Keratinocyte (primary cell): ENCODE measurements at regions not wholly inside any gene's neighbourhood (a gene's known extent, or its start where the extent isn't known, plus 50 kb on each side); places are given as distances from the start of the nearest gene placed in this dataset.

Source experiments
- CTCF ChIP-seq, 3 experiments: IDR thresholded peaks in 1 of 3; conservative IDR thresholded peaks in 1 of 3; optimal IDR thresholded peaks in 1 of 3; 2 replicates in 2 of 3; 3 replicates in 1 of 3; pipeline versions ENCODE3 to v1.5.1; 2011; ENCODE audit warnings: low read length in 3 of 3, mild to moderate bottlenecking in 3 of 3, moderate library complexity in 2 of 3, control low read depth in 1 of 3, inconsistent platforms in 1 of 3; ENCODE audit not compliant: insufficient read depth in 2 of 3; ENCODE audit errors: extremely low read depth in 1 of 3
- EZH2 ChIP-seq: IDR thresholded peaks from one replicate; pipeline ENCODE4 v1.6.1; 2012; ENCODE audit warnings: inconsistent platforms, mild to moderate bottlenecking, low read length, moderate library complexity

GRCh38 chr3:46143951-46144473, 64.1 kb downstream of the CCR1 start:
- TF ChIP-seq CTCF (optimal IDR thresholded peaks at IDR 0.05 in 1 of 3, IDR thresholded peaks at IDR 0.05 in 1 of 3, conservative IDR thresholded peaks at IDR 0.05 in 1 of 3; ENCODE audit: extremely low read depth in 1 of 3, insufficient read depth in 2 of 3, low read length in 3 of 3), result no peak
- no peak for TF ChIP-seq EZH2
